Fibroblast of peridontal ligament (primary cell): ENCODE measurements at regions not wholly inside any gene's neighbourhood (a gene's known extent, or its start where the extent isn't known, plus 50 kb on each side); places are given as distances from the start of the nearest gene placed in this dataset.
"Not testable (repeated sequence)": the region's sequence is repeated elsewhere in the genome, so short reads cannot be mapped to it uniquely, and the experiment has no call there.

Experiments
- DNase-seq: peaks from one replicate; pipeline ENCODE4 v3.0.0-alpha.2; 2010; ENCODE audit errors: extremely low read depth

DNA sequence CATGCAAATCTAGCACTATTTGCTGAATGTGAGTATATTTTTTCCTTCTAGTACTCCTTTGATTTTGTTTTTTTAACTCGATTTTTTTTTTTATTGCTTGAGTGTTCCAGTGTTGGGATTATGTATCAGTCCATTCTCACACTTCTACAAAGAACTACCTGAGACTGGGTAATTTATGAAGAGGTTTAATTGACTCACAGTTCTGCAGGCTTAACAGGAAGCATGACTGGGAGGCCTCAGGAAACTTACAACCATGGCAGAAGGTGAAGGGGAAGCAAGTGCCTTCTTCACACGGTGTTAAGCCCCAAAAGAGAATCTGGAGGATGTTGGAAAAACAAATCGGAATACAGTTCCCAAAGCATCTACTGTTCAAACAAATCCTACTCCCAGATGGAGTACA lies 69.1 kb downstream of the ZNF518B start:
- DNase-seq: not testable (repeated sequence)

DNA sequence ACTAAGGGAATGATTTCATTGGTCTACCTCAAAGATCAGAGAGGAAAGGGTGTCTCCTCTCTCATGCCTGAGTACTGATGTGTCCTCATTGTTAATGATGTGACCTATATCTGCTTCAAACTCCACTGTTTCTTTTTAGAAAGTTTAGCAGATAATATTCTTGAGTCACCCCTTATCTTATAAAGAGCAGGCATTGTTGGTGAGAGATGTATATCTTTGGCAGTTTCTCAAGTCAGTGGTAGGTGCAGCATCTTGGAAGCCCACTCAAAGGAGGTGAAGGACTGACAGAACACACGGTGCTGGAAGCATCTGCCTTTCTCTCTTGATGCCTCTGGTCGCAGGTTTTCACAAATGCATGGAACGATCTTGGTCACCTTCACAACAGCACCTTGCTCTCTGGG lies 71.2 kb downstream of the ZNF518B start:
- DNase-seq: no peak

DNA sequence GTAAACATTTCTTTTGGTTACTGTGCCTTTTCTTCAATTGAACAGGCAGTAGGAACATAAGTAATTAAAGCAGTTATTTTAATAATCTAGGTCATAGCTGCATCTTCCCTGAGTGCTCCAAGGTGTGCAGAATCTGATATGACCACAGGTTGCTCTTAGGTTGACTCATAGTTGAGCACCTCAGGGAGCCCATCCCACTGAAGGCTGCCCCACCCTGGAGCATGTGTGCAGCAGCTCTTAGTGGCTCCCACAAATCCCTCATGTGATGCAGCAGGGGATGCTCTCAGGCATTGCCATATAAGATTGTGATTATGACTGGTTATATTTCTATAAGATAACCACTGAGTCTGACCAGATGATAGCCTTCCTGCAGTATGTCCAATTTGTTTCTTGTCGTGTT lies 72.3 kb downstream of the ZNF518B start:
- no peak for DNase-seq

DNA sequence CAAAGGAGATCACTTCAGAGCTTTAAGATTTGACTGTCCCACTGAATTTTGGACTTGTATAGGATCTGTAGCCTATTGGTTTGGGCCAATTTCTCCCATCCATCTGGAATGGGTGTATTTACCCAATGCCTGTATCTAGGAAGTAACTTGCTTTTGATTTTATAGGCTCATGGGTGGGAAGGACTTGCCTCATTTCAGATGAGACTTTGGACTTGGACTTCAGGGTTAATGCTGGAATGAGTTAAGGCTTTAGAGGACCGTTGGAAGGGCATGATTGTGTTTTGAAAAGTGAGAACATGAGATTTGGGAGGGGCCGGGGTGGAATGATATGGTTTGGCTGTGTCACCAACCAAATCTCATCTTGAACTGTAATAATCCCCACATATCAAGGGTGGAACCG lies 73.8 kb downstream of the ZNF518B start:
- no peak for DNase-seq

DNA sequence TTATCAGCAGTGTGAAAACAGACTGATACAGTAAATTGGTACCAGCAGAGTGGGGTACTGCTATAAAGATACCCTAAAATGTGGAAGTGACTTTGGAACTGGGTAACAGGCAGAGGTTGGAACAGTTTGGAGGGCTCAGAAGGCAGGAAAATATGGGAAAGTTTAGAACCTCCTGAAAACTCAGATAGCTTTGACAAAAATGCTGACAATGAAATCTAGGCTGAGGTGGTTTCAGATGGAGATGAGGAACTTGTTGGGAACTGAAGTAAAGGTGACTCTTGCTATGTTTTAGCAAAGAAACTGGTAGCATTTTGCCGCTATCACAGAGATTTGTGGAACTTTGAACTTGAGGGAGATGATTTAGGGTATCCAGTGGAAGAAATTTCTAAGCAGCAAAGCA lies 75.1 kb downstream of the ZNF518B start:
- DNase-seq: not testable (repeated sequence)

DNA sequence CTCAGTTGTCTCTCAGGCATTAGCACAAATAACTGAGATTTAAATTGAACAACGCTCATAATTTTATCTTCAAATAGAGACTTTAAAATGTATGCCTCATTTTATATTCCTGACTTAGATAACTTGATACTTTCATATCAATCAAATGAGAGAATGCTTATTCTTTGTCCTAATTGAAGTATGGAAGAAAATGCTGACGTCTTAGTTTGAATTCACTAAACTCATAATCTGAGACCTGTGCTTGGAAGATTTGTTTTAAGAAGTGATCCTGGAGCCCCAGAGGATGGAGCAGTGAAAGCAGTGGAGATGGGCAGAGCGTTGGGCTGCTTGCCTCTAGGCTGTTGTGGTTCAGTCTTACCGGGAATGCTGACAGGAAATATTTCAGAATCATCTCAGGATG lies 76.1 kb downstream of the ZNF518B start:
- no peak for DNase-seq

DNA sequence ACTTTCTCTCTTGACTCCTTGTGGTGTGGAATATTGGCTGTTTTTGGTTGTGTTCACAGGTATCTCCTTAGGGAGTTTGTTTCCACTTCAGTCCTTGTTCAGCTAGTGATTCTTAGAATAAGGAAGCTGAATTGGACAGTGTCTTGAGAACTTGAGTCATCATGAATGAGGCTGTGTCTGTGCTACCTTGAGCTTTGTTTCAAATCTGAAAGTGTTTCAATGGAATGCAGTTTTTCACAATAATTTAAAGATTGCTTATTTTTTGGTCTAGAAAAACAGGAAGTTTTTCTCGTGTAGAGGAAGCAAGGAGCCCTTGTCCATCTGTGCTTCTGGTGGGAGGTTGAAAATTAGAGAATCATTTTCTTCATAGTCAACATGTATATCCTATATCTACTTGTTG lies 76.5 kb downstream of the ZNF518B start:
- DNase-seq: no peak

DNA sequence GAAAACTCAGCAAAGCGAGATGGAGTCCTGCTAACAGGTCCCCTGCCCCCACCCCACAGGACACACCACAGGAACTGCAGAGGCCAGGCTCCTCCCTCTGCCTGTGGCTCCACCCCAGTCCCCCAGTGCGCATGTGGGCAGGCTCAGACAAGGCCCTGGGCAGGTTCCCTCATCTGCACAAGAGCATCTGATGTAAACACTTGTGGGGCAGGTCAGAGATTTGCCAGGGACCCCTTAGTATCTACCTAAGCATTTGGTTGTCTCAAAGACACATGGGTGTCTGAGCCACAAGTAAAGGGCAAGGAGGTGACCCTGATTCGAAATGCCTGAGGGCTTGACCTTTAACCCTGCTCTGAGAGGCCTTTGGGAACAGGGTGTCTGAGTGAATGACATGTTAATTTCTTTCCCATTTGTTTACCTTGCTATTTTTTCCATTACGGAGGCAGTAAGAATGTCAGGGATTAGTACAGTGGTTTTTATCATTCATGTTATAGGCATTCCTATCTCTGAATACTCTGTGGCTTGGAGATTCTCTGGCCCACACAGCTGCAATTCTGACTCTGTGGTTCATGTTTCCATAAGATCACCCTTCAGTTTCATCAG lies 85.3 kb downstream of the ZNF518B start:
- peak; percentile 42 for DNase-seq

DNA sequence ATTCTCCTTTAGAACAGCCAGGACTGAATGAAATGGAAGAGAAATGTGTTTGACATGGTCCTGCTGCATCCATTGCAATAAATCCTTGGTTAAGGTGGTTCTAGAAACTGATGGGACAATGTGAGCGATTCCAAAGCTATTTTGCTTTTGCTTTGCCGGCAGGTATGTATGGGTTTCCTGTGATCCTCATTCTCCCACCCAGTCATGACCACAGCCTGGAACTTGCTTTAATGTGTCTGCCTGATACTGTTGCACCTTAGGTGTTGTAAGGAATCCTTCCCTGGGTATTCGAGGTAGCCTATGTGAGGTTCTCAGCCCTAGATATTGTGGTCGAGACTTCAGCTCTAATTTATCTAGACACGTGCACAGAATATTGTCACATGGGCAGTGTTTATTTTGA lies 86.1 kb downstream of the ZNF518B start:
- DNase-seq: no peak

DNA sequence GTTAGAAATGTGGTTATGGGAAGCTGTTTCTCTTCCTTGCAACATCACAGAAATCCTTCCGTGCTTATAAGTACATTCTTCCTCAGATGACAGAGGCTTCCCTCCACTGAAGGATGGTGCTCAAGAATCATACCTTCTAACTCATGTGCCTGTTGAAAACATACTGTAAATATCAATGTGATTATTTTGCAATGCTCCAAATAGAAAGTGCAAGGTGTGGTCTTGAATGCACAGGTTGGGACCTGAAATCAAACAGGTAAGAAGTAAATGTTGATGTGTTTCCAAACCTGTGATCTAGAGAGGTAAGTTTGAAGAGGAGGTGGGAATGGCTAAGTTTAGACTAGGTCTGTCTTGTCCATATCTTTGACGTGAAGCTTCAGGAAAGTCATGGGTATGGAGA lies 87.7 kb downstream of the ZNF518B start:
- DNase-seq: no peak

DNA sequence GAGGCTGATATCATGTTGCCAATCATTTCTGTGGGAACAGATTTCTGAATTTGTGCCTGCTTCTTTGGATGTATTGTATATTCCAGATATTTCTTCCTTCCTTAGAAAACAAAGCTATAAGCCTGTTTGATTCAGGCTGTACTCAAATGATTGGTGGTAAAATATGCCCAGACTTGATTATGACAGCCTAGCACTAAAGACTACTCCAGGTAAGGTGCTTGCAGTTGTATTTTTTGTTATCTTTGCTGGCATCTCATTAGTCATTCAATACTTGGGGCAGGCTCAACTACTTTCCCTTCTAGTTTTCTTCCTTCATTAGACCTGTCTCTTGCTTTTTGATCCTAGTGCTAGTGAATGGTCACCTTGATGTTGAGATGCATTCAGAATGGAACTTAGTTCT lies 90.6 kb downstream of the ZNF518B start:
- no peak for DNase-seq

DNA sequence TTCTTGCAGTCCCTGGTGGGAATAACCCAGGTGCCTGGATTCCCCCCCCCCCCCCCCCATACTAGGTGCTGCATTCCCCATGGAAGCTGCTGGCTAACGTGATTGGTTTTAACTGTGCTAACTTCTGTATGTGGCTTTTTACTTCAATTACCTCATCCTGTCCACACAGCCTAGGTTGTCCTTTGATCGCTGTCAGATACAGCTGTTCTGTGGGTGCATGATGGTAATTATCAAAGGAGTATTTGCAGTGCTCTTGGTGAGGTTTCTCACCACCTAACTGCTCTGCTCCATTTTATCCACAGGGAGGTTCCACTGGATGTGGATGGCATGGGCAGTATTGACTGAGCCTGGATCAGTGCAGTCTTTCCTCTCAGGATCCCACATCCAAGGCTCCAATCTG lies 93.0 kb downstream of the ZNF518B start:
- no peak for DNase-seq

DNA sequence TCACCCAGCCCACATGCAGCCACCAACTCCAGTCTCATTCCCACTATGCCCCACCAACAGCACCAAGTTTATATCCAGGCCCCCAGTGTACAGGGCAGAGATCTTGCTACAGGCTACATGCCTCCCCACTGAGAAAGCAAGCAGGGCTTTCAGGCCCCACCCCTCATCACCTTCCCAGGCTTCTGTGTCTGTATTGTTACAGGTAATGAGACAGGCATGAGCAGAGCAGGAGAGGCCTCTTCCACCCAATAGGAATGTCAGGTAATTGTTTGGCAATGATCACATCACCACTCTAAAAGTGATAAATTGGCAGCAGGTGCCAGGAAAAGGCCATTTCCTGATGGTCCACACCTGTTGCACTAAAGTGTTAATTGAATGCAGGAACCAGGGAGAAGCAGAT lies 102.5 kb downstream of the ZNF518B start:
- no peak for DNase-seq

DNA sequence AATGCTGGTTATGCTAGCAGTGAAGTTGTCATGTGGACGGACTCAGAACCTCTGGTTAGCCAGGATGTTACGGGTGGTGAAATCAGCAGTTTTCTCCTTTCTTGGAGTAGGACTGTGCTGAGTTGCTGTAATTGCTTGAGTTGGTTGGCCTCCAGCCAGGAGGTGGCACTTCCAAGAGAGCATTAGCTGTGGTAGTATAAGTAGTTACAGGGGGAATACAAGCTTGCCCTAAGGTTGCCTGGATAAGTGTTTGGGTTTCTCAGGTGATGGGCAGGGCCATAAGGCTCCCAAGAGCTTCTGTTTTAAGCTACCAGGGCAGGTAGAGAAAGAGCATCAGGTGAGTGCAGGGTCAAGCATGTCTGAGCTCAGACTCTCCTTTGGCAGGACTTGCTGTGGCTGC lies 103.0 kb downstream of the ZNF518B start:
- no peak for DNase-seq

DNA sequence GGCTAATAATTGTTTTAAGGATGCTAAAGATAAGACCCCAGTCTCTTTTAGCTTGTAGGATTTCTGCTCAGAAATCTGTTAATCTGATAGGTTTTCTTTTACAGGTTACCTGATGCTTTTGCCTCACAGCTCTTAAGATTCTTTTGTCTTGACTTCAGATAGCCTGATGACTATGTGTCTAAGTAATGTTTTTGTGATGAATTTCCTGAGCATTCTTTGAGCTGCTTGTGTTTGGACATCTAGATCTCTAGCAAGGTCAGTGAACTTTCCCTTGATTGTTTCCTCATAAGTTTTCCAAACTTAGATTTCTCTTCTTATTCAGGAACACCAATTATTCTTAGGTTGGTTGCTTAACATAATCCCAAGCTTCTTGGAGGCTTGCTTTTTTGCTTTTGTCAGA lies 104.1 kb downstream of the ZNF518B start:
- no peak for DNase-seq

DNA sequence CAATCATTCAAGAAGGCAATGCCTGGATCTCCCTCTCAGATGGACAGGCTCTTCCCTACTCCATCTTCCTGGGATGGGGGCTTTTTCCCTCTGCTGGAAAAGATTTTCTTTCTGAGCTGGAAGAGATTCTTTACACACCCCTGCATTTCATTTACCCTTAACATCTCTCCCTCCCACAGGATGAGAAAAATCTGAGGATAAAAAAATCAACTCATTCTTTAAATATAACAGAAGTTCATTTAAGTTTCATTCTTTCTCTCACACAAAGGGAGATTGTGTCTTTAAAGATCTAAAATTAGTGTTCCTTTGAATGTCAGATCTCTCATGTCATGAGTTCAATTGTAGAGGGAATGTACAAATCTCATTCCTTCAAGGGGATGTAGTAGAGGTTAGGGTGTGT lies 109.0 kb downstream of the ZNF518B start:
- DNase-seq: no peak

DNA sequence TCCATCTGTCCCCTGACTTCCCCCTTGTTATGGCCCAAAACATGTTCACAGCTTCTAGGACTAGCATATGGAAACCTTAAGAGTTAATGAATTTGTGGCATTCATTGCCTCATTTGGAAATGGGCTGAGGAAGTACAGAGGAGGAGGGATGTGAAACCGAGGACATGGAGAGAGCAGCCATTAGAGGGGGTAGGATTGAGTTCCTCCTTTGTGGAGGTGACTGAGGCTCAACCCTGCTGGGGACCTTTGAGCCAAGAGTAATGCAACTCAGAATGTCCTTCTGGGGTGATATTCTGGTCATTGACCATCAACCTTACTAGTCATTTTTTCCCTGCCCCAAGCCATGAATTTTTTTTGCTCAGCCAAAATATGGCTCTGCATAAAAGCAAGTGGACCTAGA lies 109.4 kb downstream of the ZNF518B start:
- no peak for DNase-seq

DNA sequence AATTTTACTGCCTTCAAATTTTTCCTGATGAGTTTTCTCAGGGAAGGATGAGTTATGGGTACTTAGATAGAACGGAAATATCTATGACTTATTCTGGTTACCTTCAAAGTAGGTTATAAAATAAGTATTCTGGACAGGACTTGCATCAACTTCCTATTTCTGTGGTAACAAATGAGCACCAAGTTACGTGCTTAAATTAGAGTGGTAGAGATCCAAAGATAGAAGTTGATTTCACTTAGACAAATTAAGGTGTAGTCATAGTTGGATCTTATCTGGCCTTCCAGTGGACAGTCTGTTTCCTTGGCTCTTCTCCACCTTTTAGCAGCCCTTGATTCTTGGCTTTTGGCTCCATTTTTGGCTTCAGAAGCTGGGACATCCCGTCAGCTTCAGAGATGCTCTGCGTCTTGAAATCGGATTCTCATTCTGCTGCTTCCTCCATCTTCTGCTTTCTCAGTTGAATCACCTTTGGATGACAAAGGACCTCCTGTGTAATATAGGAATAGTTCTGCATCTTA lies 109.9 kb downstream of the ZNF518B start:
- DNase-seq: no peak

DNA sequence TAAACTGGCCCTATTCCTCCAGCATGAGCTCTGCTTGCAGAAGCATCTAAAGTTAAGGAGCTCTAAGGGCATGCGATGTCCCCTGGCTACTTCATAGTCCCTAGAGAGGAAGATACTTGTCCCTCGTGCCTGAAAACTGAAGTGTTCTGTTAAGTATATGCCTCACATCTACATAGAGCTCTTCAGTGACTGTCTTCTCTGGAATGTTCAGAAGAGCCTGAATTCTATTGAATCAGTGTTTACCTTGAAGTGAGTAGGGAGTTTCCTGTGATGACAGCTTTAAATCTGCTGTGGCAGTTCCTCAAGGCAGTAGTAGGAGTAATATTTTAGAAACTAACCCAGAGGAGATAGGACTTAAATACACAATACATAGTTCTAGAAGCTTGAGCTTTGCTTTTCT lies 111.2 kb downstream of the ZNF518B start:
- DNase-seq: no peak

DNA sequence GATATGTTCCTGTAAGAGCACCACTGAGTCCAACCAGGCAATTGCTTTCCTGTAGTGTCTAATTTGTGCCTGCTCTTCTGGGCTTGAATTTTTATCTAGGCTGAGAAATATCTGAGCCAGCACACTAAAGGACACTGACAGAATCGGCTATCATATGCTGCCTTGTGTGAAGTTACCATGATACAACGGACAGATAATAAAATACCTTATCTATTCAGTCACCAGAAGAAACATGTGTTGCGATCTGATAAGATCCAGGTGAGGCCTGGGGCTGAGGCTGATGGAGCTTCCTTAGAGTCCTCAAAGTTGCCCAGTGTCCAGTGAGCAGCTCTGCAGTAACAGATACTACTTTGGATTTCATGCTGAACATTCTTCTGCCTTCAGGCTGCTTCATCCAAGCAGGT lies 111.8 kb downstream of the ZNF518B start:
- no peak for DNase-seq

DNA sequence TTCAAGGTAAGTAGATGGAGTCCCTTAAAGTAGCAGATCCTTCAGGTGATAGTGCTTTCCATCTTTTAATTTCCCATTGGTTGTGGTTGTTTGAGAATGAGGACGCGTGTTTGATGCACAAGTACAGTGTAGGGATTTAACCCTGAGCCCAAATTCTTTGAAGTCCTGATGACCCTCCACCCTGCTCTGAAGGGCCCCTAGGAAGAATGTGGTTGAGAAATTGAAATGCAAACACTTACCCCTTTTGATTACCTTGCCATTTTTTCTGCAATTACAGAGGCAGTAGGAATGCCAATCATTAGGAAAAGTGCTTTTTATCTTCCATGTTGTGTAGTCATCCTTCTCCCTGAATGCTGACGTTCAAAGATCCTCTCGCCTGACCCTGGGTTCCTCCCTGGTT lies 112.4 kb downstream of the ZNF518B start:
- no peak for DNase-seq

DNA sequence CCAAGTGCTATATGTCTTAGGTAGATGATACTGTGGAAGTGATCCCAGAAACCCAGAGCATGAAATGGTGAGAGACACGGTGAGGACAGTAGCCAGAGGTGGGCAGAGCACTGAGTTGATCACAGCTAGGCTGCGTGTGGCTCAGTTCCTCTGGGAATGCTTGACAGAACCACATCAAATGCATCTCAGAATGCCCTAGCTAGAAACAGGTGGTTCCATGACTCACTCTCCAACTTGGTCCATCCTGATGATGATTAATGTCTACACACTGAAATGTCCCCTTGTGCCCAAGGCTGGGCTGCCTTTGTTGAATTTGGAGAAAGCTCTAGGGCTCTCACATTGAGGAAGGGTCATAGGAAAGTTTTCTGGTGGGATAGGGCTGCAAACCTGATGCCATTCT lies 113.6 kb downstream of the ZNF518B start:
- no peak for DNase-seq

DNA sequence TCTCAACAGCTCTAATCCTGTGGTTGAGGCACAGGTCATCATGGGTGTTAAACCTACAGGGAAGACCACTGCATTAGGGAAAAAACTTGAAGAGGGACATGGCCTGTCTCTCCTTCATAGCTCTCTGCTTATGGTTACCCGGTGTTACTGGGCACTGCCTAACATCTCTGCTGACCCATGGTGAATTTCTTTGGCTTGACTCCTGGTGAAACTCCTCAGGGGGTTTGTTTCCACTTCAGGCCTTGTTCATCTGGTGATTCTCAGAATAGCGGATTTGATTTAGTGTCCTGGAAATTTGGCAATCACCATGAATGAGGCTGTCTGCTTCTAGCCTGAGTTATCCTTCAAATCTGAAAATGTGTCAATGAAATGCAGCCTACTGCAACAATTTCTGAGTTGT lies 114.4 kb downstream of the ZNF518B start:
- no peak for DNase-seq

DNA sequence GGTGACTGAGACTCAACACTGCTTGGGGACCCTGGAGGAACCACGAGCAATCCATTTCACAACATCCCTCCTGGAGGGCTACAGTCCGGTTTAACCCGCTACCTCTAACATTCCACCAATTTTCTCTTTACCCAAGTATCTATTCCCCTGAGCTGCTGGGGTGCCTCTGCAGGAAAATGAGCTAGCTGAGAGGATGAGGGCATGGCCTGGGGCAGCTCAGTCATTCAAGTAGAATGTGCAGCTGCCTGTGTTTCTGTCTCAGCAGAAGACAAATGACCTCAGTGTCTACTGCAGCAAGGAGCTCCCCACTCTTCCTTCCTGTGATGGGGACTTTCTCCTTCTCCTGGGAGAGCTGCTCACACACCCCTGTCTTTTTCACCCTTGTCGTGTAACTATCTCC lies 120.8 kb downstream of the ZNF518B start:
- DNase-seq: peak; percentile 4
